ENCODE measurements at regions not wholly inside any gene's neighbourhood (a gene's known extent, or its start where the extent isn't known, plus 50 kb on each side); places are given as distances from the start of the nearest gene placed in this dataset.

- Histone ChIP-seq H2AFZ (ENCODE audit: insufficient read depth, low read length, poor library complexity) (no peak overlapping the region), H2BK5ac (ENCODE audit: low read depth, low read length, poor library complexity) (no peak overlapping the region), H3K9ac (ENCODE audit: low read length) (no peak overlapping the region), H2BK12ac (ENCODE audit: low read length) (no peak overlapping the region), H4K8ac (ENCODE audit: low read depth, low read length) (no peak overlapping the region), H4K12ac (ENCODE audit: low read depth, low read length) (no peak overlapping the region), H4K91ac (ENCODE audit: low read depth, low read length) (no peak overlapping the region), H3K79me1 (ENCODE audit: low read length) (no peaks in the 10 kb centered on the region), H3K9me3 (ENCODE audit: insufficient read depth, low read depth, low read length) (peaks cover 2% of the 10 kb centered on the region), H3K4me3 (ENCODE audit: low read depth, low read length) (no peak overlapping the region), H2AK5ac (ENCODE audit: low read length) (no peak overlapping the region), H3K14ac (ENCODE audit: low read length) (no peak overlapping the region), H3K79me2 (ENCODE audit: control insufficient read depth, insufficient read depth, low read length, poor library complexity) (no peaks in the 10 kb centered on the region), H3K18ac (ENCODE audit: low read length) (no peak overlapping the region), H2BK120ac (ENCODE audit: insufficient read depth, low read length, poor library complexity) (no peak overlapping the region), H3K27me3 (ENCODE audit: insufficient read depth, low read length) (no peaks in the 10 kb centered on the region), H3K4me1 (ENCODE audit: control insufficient read depth in 1 of 2, insufficient read depth in 2 of 2, low read length in 2 of 2) (no peaks in the 10 kb centered on the region), H3K4ac (ENCODE audit: low read depth, low read length) (no peak overlapping the region), H3K23ac (ENCODE audit: low read length) (no peak overlapping the region), H3K36me3 (ENCODE audit: control insufficient read depth in 1 of 2, insufficient read depth in 2 of 2, low read length in 2 of 2) (peaks cover 0 to 2% of the 10 kb centered on the region in 2 experiments), H3K27ac (ENCODE audit: low read depth, low read length) (no peak overlapping the region), H3K4me2 (ENCODE audit: low read length) (no peak overlapping the region)
- no peak for DNase-seq
- WGBS (ENCODE audit: extremely low coverage, insufficient coverage, insufficient read length): no CpG with 5 or more reads among the region's 4 CpGs
These were observed 172.0 kb downstream of the AASDH start for GRCh38 chr4:56215141-56215783.

DNA sequence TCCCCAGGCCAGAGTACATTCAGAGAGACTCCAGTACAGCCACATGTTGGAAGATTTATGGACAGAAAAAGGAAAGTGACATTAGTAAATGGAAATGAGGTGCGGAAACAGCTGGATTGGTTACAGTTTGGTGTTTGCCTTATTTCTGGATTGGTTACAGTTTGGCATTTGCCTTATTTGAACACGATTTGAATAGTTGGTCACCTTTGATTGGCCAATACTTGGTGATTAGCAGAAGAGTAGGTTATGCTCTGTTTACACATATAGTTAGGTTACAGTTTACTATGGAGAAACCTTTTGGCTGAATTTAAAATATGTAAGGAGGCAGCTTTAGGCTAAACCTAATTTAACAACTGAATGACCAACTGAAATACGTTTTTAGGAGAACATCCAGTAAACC is 173.7 kb downstream of the AASDH start:
- H3K4me1 ChIP-seq (ENCODE audit: control insufficient read depth in 1 of 2, insufficient read depth in 2 of 2, low read length in 2 of 2): peaks cover 0 to 3% of the 10 kb centered on the region in 2 experiments
- WGBS (ENCODE audit: extremely low coverage, insufficient coverage, insufficient read length): no CpG with 5 or more reads among the region's 3 CpGs
- no peak overlapping the region for H3K4me3 ChIP-seq (ENCODE audit: low read depth, low read length)
- no peak overlapping the region for H2BK12ac ChIP-seq (ENCODE audit: low read length)
- no peak overlapping the region for H3K14ac ChIP-seq (ENCODE audit: low read length)
- H3K9ac ChIP-seq (ENCODE audit: low read length): no peak overlapping the region
- peaks cover 2% of the 10 kb centered on the region for H3K9me3 ChIP-seq (ENCODE audit: insufficient read depth, low read depth, low read length)
- no peaks in the 10 kb centered on the region for H3K79me1 ChIP-seq (ENCODE audit: low read length)
- no peak overlapping the region for H2BK120ac ChIP-seq (ENCODE audit: insufficient read depth, low read length, poor library complexity)
- no peak overlapping the region for H3K4me2 ChIP-seq (ENCODE audit: low read length)
- H2AK5ac ChIP-seq (ENCODE audit: low read length): no peak overlapping the region
- no peak for DNase-seq
- no peak overlapping the region for H2AFZ ChIP-seq (ENCODE audit: insufficient read depth, low read length, poor library complexity)
- no peak overlapping the region for H4K8ac ChIP-seq (ENCODE audit: low read depth, low read length)
- no peak overlapping the region for H2BK5ac ChIP-seq (ENCODE audit: low read depth, low read length, poor library complexity)
- H3K27me3 ChIP-seq (ENCODE audit: insufficient read depth, low read length): no peaks in the 10 kb centered on the region
- no peak overlapping the region for H4K91ac ChIP-seq (ENCODE audit: low read depth, low read length)
- H4K12ac ChIP-seq (ENCODE audit: low read depth, low read length): no peak overlapping the region
- H3K27ac ChIP-seq (ENCODE audit: low read depth, low read length): no peak overlapping the region
- no peak overlapping the region for H3K18ac ChIP-seq (ENCODE audit: low read length)
- H3K4ac ChIP-seq (ENCODE audit: low read depth, low read length): no peak overlapping the region
- H3K79me2 ChIP-seq (ENCODE audit: control insufficient read depth, insufficient read depth, low read length, poor library complexity): no peaks in the 10 kb centered on the region
- peaks cover 0 to 2% of the 10 kb centered on the region in 2 experiments for H3K36me3 ChIP-seq (ENCODE audit: control insufficient read depth in 1 of 2, insufficient read depth in 2 of 2, low read length in 2 of 2)
- no peak overlapping the region for H3K23ac ChIP-seq (ENCODE audit: low read length)

DNA sequence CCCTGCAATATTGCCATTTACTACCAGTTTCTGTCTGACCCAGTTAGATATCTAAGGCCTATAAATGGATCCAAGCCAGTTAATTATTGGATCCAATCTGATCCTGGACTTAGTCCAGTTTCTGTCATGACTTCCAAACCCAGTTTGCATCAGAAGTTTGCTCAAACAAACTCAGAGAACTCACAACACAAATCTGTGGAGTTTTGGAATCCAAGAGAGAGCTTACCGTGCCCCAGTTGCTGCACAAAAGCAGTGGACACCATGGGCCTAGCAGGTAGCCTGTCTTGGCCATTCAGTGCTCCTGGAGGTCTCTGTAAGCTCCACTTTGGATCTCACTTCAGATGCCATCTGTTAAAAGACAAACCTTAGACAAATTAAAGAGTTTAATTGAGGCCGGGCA is 174.5 kb downstream of the AASDH start:
- H3K4me1 ChIP-seq (ENCODE audit: control insufficient read depth in 1 of 2, insufficient read depth in 2 of 2, low read length in 2 of 2): peaks cover 0 to 3% of the 10 kb centered on the region in 2 experiments
- H3K79me1 ChIP-seq (ENCODE audit: low read length): no peaks in the 10 kb centered on the region
- H3K4me3 ChIP-seq (ENCODE audit: low read depth, low read length): no peak overlapping the region
- no peak overlapping the region for H3K9ac ChIP-seq (ENCODE audit: low read length)
- H2BK5ac ChIP-seq (ENCODE audit: low read depth, low read length, poor library complexity): no peak overlapping the region
- no peaks in the 10 kb centered on the region for H3K79me2 ChIP-seq (ENCODE audit: control insufficient read depth, insufficient read depth, low read length, poor library complexity)
- no peak overlapping the region for H4K12ac ChIP-seq (ENCODE audit: low read depth, low read length)
- H2AK5ac ChIP-seq (ENCODE audit: low read length): no peak overlapping the region
- no peak overlapping the region for H2BK120ac ChIP-seq (ENCODE audit: insufficient read depth, low read length, poor library complexity)
- H3K9me3 ChIP-seq (ENCODE audit: insufficient read depth, low read depth, low read length): peaks cover 2% of the 10 kb centered on the region
- H3K14ac ChIP-seq (ENCODE audit: low read length): no peak overlapping the region
- no peak overlapping the region for H3K4me2 ChIP-seq (ENCODE audit: low read length)
- no peaks in the 10 kb centered on the region for H3K27me3 ChIP-seq (ENCODE audit: insufficient read depth, low read length)
- H4K91ac ChIP-seq (ENCODE audit: low read depth, low read length): no peak overlapping the region
- no peak overlapping the region for H3K23ac ChIP-seq (ENCODE audit: low read length)
- no peak overlapping the region for H2BK12ac ChIP-seq (ENCODE audit: low read length)
- H2AFZ ChIP-seq (ENCODE audit: insufficient read depth, low read length, poor library complexity): no peak overlapping the region
- no peak overlapping the region for H3K4ac ChIP-seq (ENCODE audit: low read depth, low read length)
- no CpG with 5 or more reads among the region's 2 CpGs for WGBS (ENCODE audit: extremely low coverage, insufficient coverage, insufficient read length)
- no peak overlapping the region for H3K18ac ChIP-seq (ENCODE audit: low read length)
- no peak overlapping the region for H3K27ac ChIP-seq (ENCODE audit: low read depth, low read length)
- no peak for DNase-seq
- no peak overlapping the region for H4K8ac ChIP-seq (ENCODE audit: low read depth, low read length)
- H3K36me3 ChIP-seq (ENCODE audit: control insufficient read depth in 1 of 2, insufficient read depth in 2 of 2, low read length in 2 of 2): peaks cover 0 to 2% of the 10 kb centered on the region in 2 experiments

GRCh38 chr4:56211202-56211601 is 176.1 kb downstream of the AASDH start:
- Histone ChIP-seq H2AK5ac (ENCODE audit: low read length) (no peak overlapping the region), H3K36me3 (ENCODE audit: control insufficient read depth in 1 of 2, insufficient read depth in 2 of 2, low read length in 2 of 2) (peaks cover under 1 to 2% of the 10 kb centered on the region in 2 experiments), H3K9me3 (ENCODE audit: insufficient read depth, low read depth, low read length) (peaks cover 2% of the 10 kb centered on the region), H3K4me1 (ENCODE audit: control insufficient read depth in 1 of 2, insufficient read depth in 2 of 2, low read length in 2 of 2) (peaks cover 0 to 3% of the 10 kb centered on the region in 2 experiments), H2AFZ (ENCODE audit: insufficient read depth, low read length, poor library complexity) (no peak overlapping the region), H3K18ac (ENCODE audit: low read length) (no peak overlapping the region), H2BK5ac (ENCODE audit: low read depth, low read length, poor library complexity) (no peak overlapping the region), H3K27me3 (ENCODE audit: insufficient read depth, low read length) (no peaks in the 10 kb centered on the region), H4K12ac (ENCODE audit: low read depth, low read length) (no peak overlapping the region), H3K79me1 (ENCODE audit: low read length) (no peaks in the 10 kb centered on the region), H3K4me2 (ENCODE audit: low read length) (no peak overlapping the region), H3K9ac (ENCODE audit: low read length) (no peak overlapping the region), H3K27ac (ENCODE audit: low read depth, low read length) (no peak overlapping the region), H3K4me3 (ENCODE audit: low read depth, low read length) (no peak overlapping the region), H4K8ac (ENCODE audit: low read depth, low read length) (no peak overlapping the region), H4K91ac (ENCODE audit: low read depth, low read length) (no peak overlapping the region), H3K4ac (ENCODE audit: low read depth, low read length) (no peak overlapping the region), H3K14ac (ENCODE audit: low read length) (no peak overlapping the region), H2BK12ac (ENCODE audit: low read length) (no peak overlapping the region), H3K79me2 (ENCODE audit: control insufficient read depth, insufficient read depth, low read length, poor library complexity) (no peaks in the 10 kb centered on the region), H3K23ac (ENCODE audit: low read length) (no peak overlapping the region), H2BK120ac (ENCODE audit: insufficient read depth, low read length, poor library complexity) (no peak overlapping the region)
- no peak for DNase-seq
- WGBS (ENCODE audit: extremely low coverage, insufficient coverage, insufficient read length): no CpG with 5 or more reads among the region's 3 CpGs
